Neural progenitor cell (in vitro differentiated cells): ENCODE measurements at regions not wholly inside any gene's neighbourhood (a gene's known extent, or its start where the extent isn't known, plus 50 kb on each side); places are given as distances from the start of the nearest gene placed in this dataset.
A peak's percentile ranks its signal among the peaks of the same experiment; 100 is the strongest.

Experiments used
- DNase-seq: peaks from one replicate; pipeline ENCODE4 v3.0.0-alpha.2; 2016; ENCODE audit warnings: low spot score
- H2AFZ ChIP-seq: fragments of 200-600 bp; sonication (generic); replicated peaks from 2 replicates; pipeline ENCODE4 v1.6.1; 2016; ENCODE audit warnings: antibody characterized with exemption
- H3F3A ChIP-seq: fragments of 200-600 bp; sonication (generic); 2 replicates; pipeline ENCODE4 v1.6.1; 2016; ENCODE audit warnings: antibody characterized with exemption, low read depth
- H3K27ac ChIP-seq: fragments of 200-600 bp; sonication (generic); 2 replicates; pipeline ENCODE4 v1.5.1; 2016; ENCODE audit warnings: mild to moderate bottlenecking
- H3K27me3 ChIP-seq: fragments of 200-600 bp; sonication (generic); 2 replicates; pipeline ENCODE4 v1.6.1; 2016; ENCODE audit warnings: mild to moderate bottlenecking, moderate library complexity
- H3K36me3 ChIP-seq: fragments of 200-600 bp; sonication (generic); 2 replicates; pipeline ENCODE4 v1.5.1; 2016
- H3K4me1 ChIP-seq: fragments of 200-600 bp; sonication (generic); 2 replicates; pipeline ENCODE4 v1.6.1; 2016; ENCODE audit warnings: mixed run types
- H3K4me2 ChIP-seq: fragments of 200-600 bp; sonication (generic); 2 replicates; pipeline ENCODE4 v1.6.1; 2016
- H3K4me3 ChIP-seq: fragments of 200-600 bp; sonication (generic); 2 replicates; pipeline ENCODE4 v1.5.1; 2016
- H3K79me2 ChIP-seq: fragments of 200-600 bp; sonication (generic); 2 replicates; pipeline ENCODE4 v1.6.1; 2016; ENCODE audit warnings: low read depth
- H3K9ac ChIP-seq: fragments of 200-600 bp; sonication (generic); 2 replicates; pipeline ENCODE4 v1.6.1; 2016
- H3K9me3 ChIP-seq: fragments of 200-600 bp; sonication (generic); 2 replicates; pipeline ENCODE4 v1.5.1; 2016; ENCODE audit warnings: low read depth
- H4K20me1 ChIP-seq: fragments of 200-600 bp; sonication (generic); 2 replicates; pipeline ENCODE4 v1.6.1; 2016; ENCODE audit warnings: low read depth
- H3K27ac Mint-ChIP-seq: 3 replicates; pipeline ENCODE4 v1.8.0; 2021; ENCODE audit warnings: mixed read lengths
- H3K27me3 Mint-ChIP-seq: 2 replicates; pipeline ENCODE4 v1.8.0; 2022; ENCODE audit warnings: low read depth, mild to moderate bottlenecking, inconsistent platforms, moderate library complexity, mixed read lengths; ENCODE audit not compliant: insufficient read depth
- H3K36me3 Mint-ChIP-seq: 3 replicates; pipeline ENCODE4 v1.8.0; 2021; ENCODE audit warnings: mixed read lengths
- H3K4me1 Mint-ChIP-seq: 3 replicates; pipeline ENCODE4 v1.8.0; 2021; ENCODE audit warnings: mixed read lengths
- H3K4me3 Mint-ChIP-seq: 3 replicates; pipeline ENCODE4 v1.8.0; 2021; ENCODE audit warnings: mild to moderate bottlenecking, moderate library complexity, mixed read lengths
- H3K9me3 Mint-ChIP-seq: 3 replicates; pipeline ENCODE4 v1.8.0; 2020; ENCODE audit warnings: mixed read lengths
- EZH2 ChIP-seq: fragments of 200-600 bp; sonication (generic); IDR thresholded peaks from 2 replicates; pipeline ENCODE4 v1.6.1; 2017; ENCODE audit warnings: antibody characterized with exemption, mild to moderate bottlenecking, moderate library complexity
- EZH2phosphoT487 ChIP-seq: fragments of 200-600 bp; sonication (generic); IDR thresholded peaks from 2 replicates; pipeline ENCODE4 v1.6.1; 2017; ENCODE audit warnings: antibody characterized with exemption
- TF ChIP-seq, protein P1 (sequence below): fragments of 200-600 bp; sonication (generic); IDR thresholded peaks from 2 replicates; pipeline ENCODE4 v1.5.1; 2017; ENCODE audit warnings: antibody characterized with exemption, mild to moderate bottlenecking

DNA sequence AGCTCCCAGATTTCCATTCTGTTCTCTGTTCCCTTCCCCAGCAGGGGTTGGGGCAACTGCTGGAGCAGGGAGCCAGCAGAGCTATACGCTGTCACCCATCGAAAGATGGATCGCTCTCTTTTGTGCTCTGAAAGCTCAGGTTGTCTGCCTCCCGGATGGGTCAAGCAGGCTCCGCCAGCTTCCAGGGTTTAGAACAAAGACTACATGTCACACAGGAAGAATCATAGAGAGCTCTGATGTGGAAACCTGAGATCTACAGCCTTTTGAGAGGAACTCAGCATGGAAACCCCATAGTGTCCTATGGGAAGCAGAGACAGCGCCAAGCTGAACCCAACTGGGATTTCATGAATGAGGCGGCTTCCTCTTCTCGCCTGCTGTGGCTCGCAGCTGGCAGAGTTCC lies 205.4 kb downstream of the HS3ST1 start:
- H3K27ac Mint-ChIP-seq, result no peak overlapping the region

DNA sequence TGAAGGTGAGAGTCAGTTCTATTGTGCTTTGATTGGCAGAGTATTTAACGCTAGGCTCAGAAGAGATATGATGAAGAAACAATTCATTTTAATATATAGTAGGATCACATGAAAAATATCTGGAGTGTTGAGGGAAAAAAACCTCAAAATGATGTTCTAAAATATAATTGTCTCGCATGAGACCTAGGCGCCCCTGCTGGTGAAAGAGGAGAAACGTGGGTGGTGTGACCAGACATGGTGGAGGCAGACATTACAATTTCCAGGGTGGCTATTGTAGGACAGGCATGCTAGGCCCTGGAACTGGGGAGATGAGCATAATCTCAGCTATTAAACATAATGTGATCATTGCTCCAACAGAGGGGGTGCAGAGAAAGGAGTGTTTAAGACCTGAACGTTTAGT lies 210.0 kb downstream of the HS3ST1 start:
- no peaks in the 10 kb centered on the region for H3K27me3 ChIP-seq
- Mint-ChIP-seq H3K36me3 (no peaks in the 10 kb centered on the region), H3K27ac (no peak overlapping the region), H3K4me3 (no peak overlapping the region), H3K27me3 (peaks cover 2% of the 10 kb centered on the region), H3K9me3 (no peaks in the 10 kb centered on the region), H3K4me1 (peaks cover 23% of the 10 kb centered on the region)
- no peaks in the 10 kb centered on the region for H4K20me1 ChIP-seq
- H3K9me3 ChIP-seq, result no peaks in the 10 kb centered on the region
- H3K4me3 ChIP-seq, result no peak overlapping the region
- H3F3A ChIP-seq, result no peaks in the 10 kb centered on the region
- no peak overlapping the region for H3K9ac ChIP-seq
- no peak overlapping the region for H3K27ac ChIP-seq
- H3K36me3 ChIP-seq, result no peaks in the 10 kb centered on the region
- H2AFZ ChIP-seq, result no peak overlapping the region
- H3K79me2 ChIP-seq, result no peaks in the 10 kb centered on the region
- no peak for DNase-seq
- peaks cover 13% of the 10 kb centered on the region for H3K4me1 ChIP-seq
- no peak overlapping the region for H3K4me2 ChIP-seq
- TF ChIP-seq EZH2, result no peak
- TF ChIP-seq, protein P1, sequence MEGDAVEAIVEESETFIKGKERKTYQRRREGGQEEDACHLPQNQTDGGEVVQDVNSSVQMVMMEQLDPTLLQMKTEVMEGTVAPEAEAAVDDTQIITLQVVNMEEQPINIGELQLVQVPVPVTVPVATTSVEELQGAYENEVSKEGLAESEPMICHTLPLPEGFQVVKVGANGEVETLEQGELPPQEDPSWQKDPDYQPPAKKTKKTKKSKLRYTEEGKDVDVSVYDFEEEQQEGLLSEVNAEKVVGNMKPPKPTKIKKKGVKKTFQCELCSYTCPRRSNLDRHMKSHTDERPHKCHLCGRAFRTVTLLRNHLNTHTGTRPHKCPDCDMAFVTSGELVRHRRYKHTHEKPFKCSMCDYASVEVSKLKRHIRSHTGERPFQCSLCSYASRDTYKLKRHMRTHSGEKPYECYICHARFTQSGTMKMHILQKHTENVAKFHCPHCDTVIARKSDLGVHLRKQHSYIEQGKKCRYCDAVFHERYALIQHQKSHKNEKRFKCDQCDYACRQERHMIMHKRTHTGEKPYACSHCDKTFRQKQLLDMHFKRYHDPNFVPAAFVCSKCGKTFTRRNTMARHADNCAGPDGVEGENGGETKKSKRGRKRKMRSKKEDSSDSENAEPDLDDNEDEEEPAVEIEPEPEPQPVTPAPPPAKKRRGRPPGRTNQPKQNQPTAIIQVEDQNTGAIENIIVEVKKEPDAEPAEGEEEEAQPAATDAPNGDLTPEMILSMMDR, result peak; percentile 30

More for the DNA sequence above, 205.4 kb downstream of the HS3ST1 start:
- Mint-ChIP-seq H3K4me1 (peaks cover 17% of the 10 kb centered on the region), H3K27me3 (no peaks in the 10 kb centered on the region), H3K4me3 (no peak overlapping the region), H3K36me3 (no peaks in the 10 kb centered on the region), H3K9me3 (no peaks in the 10 kb centered on the region)
- H3K27ac ChIP-seq, result no peak overlapping the region
- TF ChIP-seq, protein P1, result no peak
- no peak for TF ChIP-seq EZH2
- no peak for TF ChIP-seq EZH2phosphoT487
- H2AFZ ChIP-seq, result peak overlapping the region; percentile 63
- no peaks in the 10 kb centered on the region for H3K36me3 ChIP-seq
- no peaks in the 10 kb centered on the region for H3K27me3 ChIP-seq
- H3K4me2 ChIP-seq, result peak overlapping the region; percentile 17
- DNase-seq, result peak; percentile 40
- H3K79me2 ChIP-seq, result no peaks in the 10 kb centered on the region
- H3K9ac ChIP-seq, result no peak overlapping the region
- H3K9me3 ChIP-seq, result no peaks in the 10 kb centered on the region
- peaks cover 13% of the 10 kb centered on the region for H3K4me1 ChIP-seq
- no peaks in the 10 kb centered on the region for H3F3A ChIP-seq
- no peaks in the 10 kb centered on the region for H4K20me1 ChIP-seq
- H3K4me3 ChIP-seq, result no peak overlapping the region

GRCh38 chr4:11216520-11216919 lies 212.2 kb downstream of the HS3ST1 start:
- no peak overlapping the region for H3K27ac ChIP-seq
- H3K4me1 ChIP-seq, result no peaks in the 10 kb centered on the region
- Mint-ChIP-seq H3K9me3 (no peaks in the 10 kb centered on the region), H3K4me3 (no peak overlapping the region), H3K27me3 (peaks cover 2% of the 10 kb centered on the region), H3K4me1 (peaks cover 7% of the 10 kb centered on the region), H3K36me3 (no peaks in the 10 kb centered on the region), H3K27ac (no peak overlapping the region)
- no peak overlapping the region for H3K4me3 ChIP-seq
- H3K36me3 ChIP-seq, result no peaks in the 10 kb centered on the region
- no peaks in the 10 kb centered on the region for H3K9me3 ChIP-seq
- no peak overlapping the region for H2AFZ ChIP-seq
- no peaks in the 10 kb centered on the region for H4K20me1 ChIP-seq
- H3K9ac ChIP-seq, result no peak overlapping the region
- H3K79me2 ChIP-seq, result no peaks in the 10 kb centered on the region
- H3K4me2 ChIP-seq, result no peak overlapping the region
- H3K27me3 ChIP-seq, result no peaks in the 10 kb centered on the region
- H3F3A ChIP-seq, result no peaks in the 10 kb centered on the region
- DNase-seq, result no peak
- TF ChIP-seq EZH2 (no peak), EZH2phosphoT487 (no peak)
- TF ChIP-seq, protein P1, result no peak
